K562 (cell line): ENCODE measurements at regions not wholly inside any gene's neighbourhood (a gene's known extent, or its start where the extent isn't known, plus 50 kb on each side); places are given as distances from the start of the nearest gene placed in this dataset.

ENCODE experiments used
- ZC3H4 ChIP-seq: sonication (generic); formaldehyde crosslinking; IDR thresholded peaks from 2 replicates; pipeline ENCODE4 v1.9.0; 2021; ENCODE audit warnings: missing genetic modification reagents, borderline replicate concordance
- ZNF407 ChIP-seq: fragments of 450-650 bp; IDR thresholded peaks from 2 replicates; pipeline ENCODE4 v1.6.1; 2016; ENCODE audit warnings: low read depth
- TF ChIP-seq, protein P1 (sequence below), 2 experiments: fragments of 450-650 bp in 1 of 2; sonication (generic) in 1 of 2; formaldehyde crosslinking in 1 of 2; IDR thresholded peaks; 2 replicates each; pipeline versions ENCODE4 v1.7.1 to v1.9.0; 2016 to 2022; ENCODE audit warnings: inconsistent platforms in 1 of 2, mild to moderate bottlenecking in 1 of 2, missing genetic modification reagents in 1 of 2
- TF ChIP-seq, protein P2 (sequence below): sonication (generic); formaldehyde crosslinking; IDR thresholded peaks from 2 replicates; pipeline ENCODE4 v1.8.0; 2023; ENCODE audit warnings: mild to moderate bottlenecking, missing genetic modification reagents
- TF ChIP-seq, protein P3 (sequence below): IDR thresholded peaks from 2 replicates; pipeline ENCODE4 v1.6.1; 2014; ENCODE audit warnings: antibody characterized with exemption

GRCh38 chr4:188826393-188826792 is 687.2 kb downstream of the TRIML1 start (continued):
- TF ChIP-seq ZNF407 (no peak), ZC3H4 (CRISPR knock-in tag) (no peak)
- TF ChIP-seq, protein P1, sequence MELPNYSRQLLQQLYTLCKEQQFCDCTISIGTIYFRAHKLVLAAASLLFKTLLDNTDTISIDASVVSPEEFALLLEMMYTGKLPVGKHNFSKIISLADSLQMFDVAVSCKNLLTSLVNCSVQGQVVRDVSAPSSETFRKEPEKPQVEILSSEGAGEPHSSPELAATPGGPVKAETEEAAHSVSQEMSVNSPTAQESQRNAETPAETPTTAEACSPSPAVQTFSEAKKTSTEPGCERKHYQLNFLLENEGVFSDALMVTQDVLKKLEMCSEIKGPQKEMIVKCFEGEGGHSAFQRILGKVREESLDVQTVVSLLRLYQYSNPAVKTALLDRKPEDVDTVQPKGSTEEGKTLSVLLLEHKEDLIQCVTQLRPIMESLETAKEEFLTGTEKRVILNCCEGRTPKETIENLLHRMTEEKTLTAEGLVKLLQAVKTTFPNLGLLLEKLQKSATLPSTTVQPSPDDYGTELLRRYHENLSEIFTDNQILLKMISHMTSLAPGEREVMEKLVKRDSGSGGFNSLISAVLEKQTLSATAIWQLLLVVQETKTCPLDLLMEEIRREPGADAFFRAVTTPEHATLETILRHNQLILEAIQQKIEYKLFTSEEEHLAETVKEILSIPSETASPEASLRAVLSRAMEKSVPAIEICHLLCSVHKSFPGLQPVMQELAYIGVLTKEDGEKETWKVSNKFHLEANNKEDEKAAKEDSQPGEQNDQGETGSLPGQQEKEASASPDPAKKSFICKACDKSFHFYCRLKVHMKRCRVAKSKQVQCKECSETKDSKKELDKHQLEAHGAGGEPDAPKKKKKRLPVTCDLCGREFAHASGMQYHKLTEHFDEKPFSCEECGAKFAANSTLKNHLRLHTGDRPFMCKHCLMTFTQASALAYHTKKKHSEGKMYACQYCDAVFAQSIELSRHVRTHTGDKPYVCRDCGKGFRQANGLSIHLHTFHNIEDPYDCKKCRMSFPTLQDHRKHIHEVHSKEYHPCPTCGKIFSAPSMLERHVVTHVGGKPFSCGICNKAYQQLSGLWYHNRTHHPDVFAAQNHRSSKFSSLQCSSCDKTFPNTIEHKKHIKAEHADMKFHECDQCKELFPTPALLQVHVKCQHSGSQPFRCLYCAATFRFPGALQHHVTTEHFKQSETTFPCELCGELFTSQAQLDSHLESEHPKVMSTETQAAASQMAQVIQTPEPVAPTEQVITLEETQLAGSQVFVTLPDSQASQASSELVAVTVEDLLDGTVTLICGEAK (IDR thresholded peaks at IDR 0.05): no peak
- TF ChIP-seq, protein P1 (CRISPR knock-in tag; IDR thresholded peaks at IDR 0.05): no peak
- TF ChIP-seq, protein P2, sequence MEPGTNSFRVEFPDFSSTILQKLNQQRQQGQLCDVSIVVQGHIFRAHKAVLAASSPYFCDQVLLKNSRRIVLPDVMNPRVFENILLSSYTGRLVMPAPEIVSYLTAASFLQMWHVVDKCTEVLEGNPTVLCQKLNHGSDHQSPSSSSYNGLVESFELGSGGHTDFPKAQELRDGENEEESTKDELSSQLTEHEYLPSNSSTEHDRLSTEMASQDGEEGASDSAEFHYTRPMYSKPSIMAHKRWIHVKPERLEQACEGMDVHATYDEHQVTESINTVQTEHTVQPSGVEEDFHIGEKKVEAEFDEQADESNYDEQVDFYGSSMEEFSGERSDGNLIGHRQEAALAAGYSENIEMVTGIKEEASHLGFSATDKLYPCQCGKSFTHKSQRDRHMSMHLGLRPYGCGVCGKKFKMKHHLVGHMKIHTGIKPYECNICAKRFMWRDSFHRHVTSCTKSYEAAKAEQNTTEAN (CRISPR knock-in tag): no peak
- TF ChIP-seq, protein P3, sequence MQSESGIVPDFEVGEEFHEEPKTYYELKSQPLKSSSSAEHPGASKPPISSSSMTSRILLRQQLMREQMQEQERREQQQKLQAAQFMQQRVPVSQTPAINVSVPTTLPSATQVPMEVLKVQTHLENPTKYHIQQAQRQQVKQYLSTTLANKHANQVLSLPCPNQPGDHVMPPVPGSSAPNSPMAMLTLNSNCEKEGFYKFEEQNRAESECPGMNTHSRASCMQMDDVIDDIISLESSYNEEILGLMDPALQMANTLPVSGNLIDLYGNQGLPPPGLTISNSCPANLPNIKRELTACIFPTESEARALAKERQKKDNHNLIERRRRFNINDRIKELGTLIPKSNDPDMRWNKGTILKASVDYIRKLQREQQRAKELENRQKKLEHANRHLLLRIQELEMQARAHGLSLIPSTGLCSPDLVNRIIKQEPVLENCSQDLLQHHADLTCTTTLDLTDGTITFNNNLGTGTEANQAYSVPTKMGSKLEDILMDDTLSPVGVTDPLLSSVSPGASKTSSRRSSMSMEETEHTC: no peak
